HepG2 (cell line): ENCODE measurements at regions not wholly inside any gene's neighbourhood (a gene's known extent, or its start where the extent isn't known, plus 50 kb on each side); places are given as distances from the start of the nearest gene placed in this dataset.

Source experiments
- ATF3 ChIP-seq: sonication (generic); formaldehyde crosslinking; IDR thresholded peaks from 2 replicates; pipeline ENCODE4 v1.4.0; 2020; ENCODE audit warnings: missing genetic modification reagents
- CTCF ChIP-seq: sonication (generic); formaldehyde crosslinking; IDR thresholded peaks from 2 replicates; pipeline ENCODE4 v1.5.0; 2020; ENCODE audit warnings: mild to moderate bottlenecking, missing genetic modification reagents, moderate library complexity
- FOSL1 ChIP-seq: sonication (generic); formaldehyde crosslinking; IDR thresholded peaks from 2 replicates; pipeline ENCODE4 v1.9.0; 2021; ENCODE audit warnings: missing genetic modification reagents, borderline replicate concordance
- IKZF1 ChIP-seq: fragments of 450-650 bp; IDR thresholded peaks from 2 replicates; pipeline ENCODE4 v1.7.1; 2016
- NBN ChIP-seq: fragments of 450-650 bp; conservative IDR thresholded peaks from 2 replicates; pipeline ENCODE4 v1.6.1; 2017
- PCBP2 ChIP-seq: fragments of 200-400 bp; formaldehyde crosslinking; optimal IDR thresholded peaks from 2 replicates; pipeline ENCODE3; 2018; ENCODE audit warnings: low read length, low read depth; ENCODE audit not compliant: poor library complexity, severe bottlenecking
- RAD21 ChIP-seq: fragments of 450-650 bp; formaldehyde crosslinking; IDR thresholded peaks from 2 replicates; pipeline ENCODE4 v1.5.0; 2020; ENCODE audit warnings: mild to moderate bottlenecking
- SOX13 ChIP-seq, 3 experiments: fragments of 450-650 bp in 1 of 3; sonication (generic) in 1 of 3; formaldehyde crosslinking in 1 of 3; IDR thresholded peaks in 2 of 3; conservative IDR thresholded peaks in 1 of 3; 2 replicates each; pipeline versions ENCODE4 v1.5.0 to v1.6.1; 2016 to 2020; ENCODE audit warnings: antibody characterized with exemption in 1 of 3, mild to moderate bottlenecking in 1 of 3, missing compliant biosample characterization in 1 of 3, missing genetic modification reagents in 1 of 3, moderate library complexity in 1 of 3
- SP1 ChIP-seq, 2 experiments: fragments of 450-650 bp in 1 of 2; sonication (generic) in 1 of 2; formaldehyde crosslinking in 1 of 2; IDR thresholded peaks; 2 replicates each; pipeline versions ENCODE4 v1.4.0 to v1.6.1; 2016 to 2020; ENCODE audit warnings: missing genetic modification reagents in 1 of 2
- SUZ12 ChIP-seq: fragments of 150-350 bp; IDR thresholded peaks from 2 replicates; pipeline ENCODE4 v1.6.1; 2014; ENCODE audit warnings: low read depth, low read length
- TMF1 ChIP-seq: sonication (generic); formaldehyde crosslinking; IDR thresholded peaks from 2 replicates; pipeline ENCODE4 v1.8.1; 2022; ENCODE audit warnings: low read depth, missing genetic modification reagents
- ZBTB49 ChIP-seq: sonication (generic); formaldehyde crosslinking; IDR thresholded peaks from 2 replicates; pipeline ENCODE4 v1.4.0; 2020; ENCODE audit warnings: missing genetic modification reagents, borderline replicate concordance

GRCh38 chr2:185130685-185131084, 532.4 kb downstream of the ZNF804A start:
- TF ChIP-seq RAD21 (CRISPR knock-in tag) (no peak), ZBTB49 (CRISPR knock-in tag) (no peak), PCBP2 (no peak), SP1 (IDR thresholded peaks at IDR 0.05) (no peak), SP1 (CRISPR knock-in tag; IDR thresholded peaks at IDR 0.05) (no peak), CTCF (CRISPR knock-in tag) (no peak), SOX13 (IDR thresholded peaks at IDR 0.05) (no peak), SOX13 (CRISPR knock-in tag; conservative IDR thresholded peaks at IDR 0.05 in 1 of 2, IDR thresholded peaks at IDR 0.05 in 1 of 2) (no peak), TMF1 (CRISPR knock-in tag) (no peak), FOSL1 (CRISPR knock-in tag) (no peak), SUZ12 (no peak), ATF3 (CRISPR knock-in tag) (no peak), NBN (no peak), IKZF1 (no peak)
